Memory B cell (primary cell): ENCODE measurements at regions not wholly inside any gene's neighbourhood (a gene's known extent, or its start where the extent isn't known, plus 50 kb on each side); places are given as distances from the start of the nearest gene placed in this dataset.

Experiments used
- ATAC-seq: fragments of 150-1000 bp; cut with Tn5 transposase; 2 replicates; pipeline ENCODE4 v1.10.0; 2021; ENCODE audit warnings: low read depth, mild to moderate bottlenecking, moderate library complexity
- DNase-seq, 2 donors: peaks; one replicate each; pipeline ENCODE4 v3.0.0; 2022; ENCODE audit warnings: low spot score in 2 of 2
- H3K27ac Mint-ChIP-seq: one replicate; pipeline ENCODE4 v1.8.0; 2022; ENCODE audit warnings: mild to moderate bottlenecking, moderate library complexity, mixed read lengths
- H3K27me3 Mint-ChIP-seq: one replicate; pipeline ENCODE4 v1.8.0; 2022; ENCODE audit warnings: mixed read lengths
- H3K36me3 Mint-ChIP-seq: one replicate; pipeline ENCODE4 v1.8.0; 2022; ENCODE audit warnings: mild to moderate bottlenecking, mixed read lengths
- H3K4me1 Mint-ChIP-seq: one replicate; pipeline ENCODE4 v1.8.0; 2022; ENCODE audit warnings: mixed read lengths
- H3K4me3 Mint-ChIP-seq: one replicate; pipeline ENCODE4 v1.8.0; 2022; ENCODE audit warnings: mild to moderate bottlenecking, moderate library complexity, mixed read lengths
- H3K9me3 Mint-ChIP-seq: one replicate; pipeline ENCODE4 v1.8.0; 2022; ENCODE audit warnings: mixed read lengths

DNA sequence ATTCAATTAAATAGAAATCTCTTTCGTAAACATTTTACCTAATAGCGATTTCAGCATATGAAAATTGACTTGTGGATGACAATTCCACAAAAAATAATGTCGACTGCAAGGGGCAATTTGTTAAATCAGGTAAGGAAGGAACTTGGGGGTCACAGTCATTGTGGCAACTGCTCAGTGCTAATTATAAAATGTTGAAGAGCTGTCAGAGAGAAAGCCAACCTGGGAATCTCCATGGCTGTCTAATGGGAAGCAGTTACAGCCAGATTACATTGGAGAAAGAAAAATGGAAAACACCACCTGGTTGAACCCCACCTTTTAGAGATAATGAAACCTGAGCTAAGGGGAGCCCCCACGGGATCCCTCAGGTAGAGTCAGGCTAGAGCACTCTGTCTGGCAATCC, 373.9 kb downstream of the FOXO1 start:
- DNase-seq, result no peak
- Mint-ChIP-seq H3K9me3 (peaks cover 4% of the 10 kb centered on the region), H3K27ac (no peak overlapping the region), H3K36me3 (peaks cover 4% of the 10 kb centered on the region), H3K4me1 (no peaks in the 10 kb centered on the region), H3K27me3 (no peaks in the 10 kb centered on the region), H3K4me3 (no peak overlapping the region)
- ATAC-seq, result no peak

DNA sequence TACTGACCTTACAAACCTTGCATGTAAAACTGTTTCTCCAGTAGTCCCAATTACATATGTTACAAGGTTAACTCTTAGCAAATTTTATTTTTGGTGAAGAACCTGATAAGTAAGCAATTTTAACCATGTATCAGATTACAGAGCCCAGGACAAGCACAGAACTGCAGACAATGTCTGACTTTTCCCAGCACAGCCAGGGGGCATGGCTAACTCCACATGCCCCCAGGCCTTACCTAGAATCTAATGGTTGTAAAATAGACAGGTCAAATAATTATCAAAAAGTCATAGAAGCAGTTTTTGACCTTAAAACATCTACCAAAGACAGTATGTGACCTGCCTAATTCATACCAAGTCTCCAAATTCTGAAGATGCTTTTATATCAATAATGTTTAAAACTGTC, 364.1 kb downstream of the FOXO1 start:
- DNase-seq (no peak), ATAC-seq (no peak)
- H3K27me3 Mint-ChIP-seq, result no peaks in the 10 kb centered on the region
- peaks cover 21% of the 10 kb centered on the region for H3K9me3 Mint-ChIP-seq
- no peak overlapping the region for H3K4me3 Mint-ChIP-seq
- H3K4me1 Mint-ChIP-seq, result no peaks in the 10 kb centered on the region
- no peak overlapping the region for H3K27ac Mint-ChIP-seq
- H3K36me3 Mint-ChIP-seq, result peaks cover 17% of the 10 kb centered on the region

DNA sequence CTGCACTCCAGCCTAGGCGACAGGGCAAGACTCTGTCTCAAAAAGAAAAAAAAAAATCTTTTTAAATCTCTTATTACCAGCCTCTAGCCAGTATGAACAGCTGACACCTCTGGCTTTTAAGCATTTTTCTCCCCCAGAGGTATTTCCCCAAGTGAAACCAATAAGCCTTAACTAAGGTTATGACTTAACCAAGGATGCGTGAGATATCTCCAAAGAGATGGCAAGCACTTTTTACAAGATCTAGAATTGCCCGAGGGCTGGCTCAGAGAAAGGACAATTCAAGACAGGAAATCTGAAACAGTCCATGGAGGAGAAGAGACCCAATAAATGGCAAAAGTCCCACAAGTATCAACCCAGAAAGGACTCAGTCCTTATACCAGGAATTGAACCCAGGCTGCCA, 362.1 kb downstream of the FOXO1 start:
- no peak overlapping the region for H3K27ac Mint-ChIP-seq
- no peak overlapping the region for H3K4me3 Mint-ChIP-seq
- H3K36me3 Mint-ChIP-seq, result peaks cover 20% of the 10 kb centered on the region
- peaks cover 20% of the 10 kb centered on the region for H3K9me3 Mint-ChIP-seq
- H3K27me3 Mint-ChIP-seq, result peaks cover 1% of the 10 kb centered on the region
- DNase-seq, result no peak
- ATAC-seq, result no peak
- H3K4me1 Mint-ChIP-seq, result peaks cover 2% of the 10 kb centered on the region

DNA sequence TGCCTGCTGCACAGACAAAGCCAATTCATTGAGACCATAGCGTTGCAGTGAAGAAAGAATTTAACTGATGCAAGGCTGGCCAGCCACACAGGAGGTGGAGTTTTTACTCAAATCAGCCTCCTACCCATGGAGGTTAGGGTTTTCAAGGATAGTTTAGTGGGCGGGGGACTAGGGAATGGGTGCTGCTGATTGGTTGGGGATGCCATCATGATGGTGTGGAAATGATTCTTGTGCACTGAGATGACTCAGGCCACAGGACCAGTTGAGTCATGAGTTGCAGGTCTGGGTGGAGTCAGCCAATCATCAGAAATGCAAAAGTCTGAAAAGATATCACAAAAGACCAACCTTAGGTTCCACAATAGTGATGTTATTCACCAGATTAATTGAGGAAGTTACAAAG, 359.6 kb downstream of the FOXO1 start:
- Mint-ChIP-seq H3K4me3 (no peak overlapping the region), H3K9me3 (peaks cover 10% of the 10 kb centered on the region), H3K27me3 (peaks cover 1% of the 10 kb centered on the region), H3K36me3 (peaks cover 18% of the 10 kb centered on the region), H3K4me1 (peaks cover 2% of the 10 kb centered on the region), H3K27ac (no peak overlapping the region)
- ATAC-seq (no peak), DNase-seq (no peak)

DNA sequence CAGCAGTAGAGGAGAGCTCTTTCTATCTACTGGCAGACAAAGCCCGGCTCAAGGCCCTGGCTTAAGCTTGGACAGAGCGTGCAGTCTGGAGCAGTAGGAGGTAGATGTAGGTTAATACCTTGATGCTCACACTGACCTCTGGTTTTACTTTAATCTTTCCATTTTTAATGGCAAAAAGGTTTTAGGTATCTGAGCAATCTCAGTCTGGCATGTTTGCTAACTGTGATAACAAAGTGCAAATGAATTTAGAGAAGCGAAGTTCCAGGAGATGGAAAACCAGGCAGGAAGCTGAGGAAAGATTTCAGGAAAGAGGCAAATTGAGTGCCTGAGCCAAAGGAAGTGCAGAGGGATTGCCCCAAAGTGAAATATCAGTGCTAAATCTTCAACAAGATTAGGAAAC, 356.6 kb downstream of the FOXO1 start:
- H3K36me3 Mint-ChIP-seq, result peaks cover 12% of the 10 kb centered on the region
- peaks cover 1% of the 10 kb centered on the region for H3K27me3 Mint-ChIP-seq
- peaks cover 7% of the 10 kb centered on the region for H3K9me3 Mint-ChIP-seq
- no peak overlapping the region for H3K4me3 Mint-ChIP-seq
- ATAC-seq, result no peak
- DNase-seq, result no peak
- no peak overlapping the region for H3K27ac Mint-ChIP-seq
- H3K4me1 Mint-ChIP-seq, result peaks cover 2% of the 10 kb centered on the region

DNA sequence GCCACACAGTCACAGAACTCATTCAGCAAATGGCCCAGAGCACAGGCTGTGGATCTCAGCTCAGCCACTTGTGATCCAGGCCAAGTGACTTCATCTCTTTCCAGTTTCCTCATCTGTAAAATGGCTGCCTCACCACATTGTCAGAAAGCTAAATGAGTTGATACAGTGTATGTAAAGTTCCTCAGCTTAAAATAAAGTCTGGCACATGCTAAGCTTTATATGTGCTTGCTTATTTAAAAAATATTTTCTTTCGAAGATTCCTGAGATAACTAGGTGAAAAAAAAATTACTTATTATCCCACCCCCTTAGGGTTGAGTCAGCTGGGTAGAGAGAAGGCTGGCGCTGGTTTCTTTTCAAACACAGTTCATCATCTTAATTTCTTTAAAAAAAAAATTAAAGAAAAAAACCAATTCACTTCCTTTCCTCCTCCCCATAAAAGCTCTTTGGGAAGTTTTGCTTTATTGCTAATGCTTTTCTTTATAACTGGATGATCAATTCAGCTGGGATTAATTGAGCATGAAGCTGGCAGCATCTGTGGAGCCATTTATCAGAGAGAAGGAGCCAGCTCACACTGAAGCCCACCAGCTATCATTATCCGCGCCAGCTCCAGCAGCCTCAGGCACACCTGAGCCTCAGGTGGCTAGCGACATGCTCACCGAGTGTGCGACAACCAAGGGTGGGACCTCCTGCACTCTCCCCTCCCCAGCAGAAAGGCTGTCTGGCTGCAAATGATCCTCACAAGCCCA, 354.9 kb downstream of the FOXO1 start:
- no peak for DNase-seq
- Mint-ChIP-seq H3K9me3 (peaks cover under 1% of the 10 kb centered on the region), H3K27me3 (peaks cover 1% of the 10 kb centered on the region), H3K4me3 (no peak overlapping the region), H3K36me3 (peaks cover 4% of the 10 kb centered on the region), H3K27ac (no peak overlapping the region), H3K4me1 (peaks cover 2% of the 10 kb centered on the region)
- no peak for ATAC-seq

DNA sequence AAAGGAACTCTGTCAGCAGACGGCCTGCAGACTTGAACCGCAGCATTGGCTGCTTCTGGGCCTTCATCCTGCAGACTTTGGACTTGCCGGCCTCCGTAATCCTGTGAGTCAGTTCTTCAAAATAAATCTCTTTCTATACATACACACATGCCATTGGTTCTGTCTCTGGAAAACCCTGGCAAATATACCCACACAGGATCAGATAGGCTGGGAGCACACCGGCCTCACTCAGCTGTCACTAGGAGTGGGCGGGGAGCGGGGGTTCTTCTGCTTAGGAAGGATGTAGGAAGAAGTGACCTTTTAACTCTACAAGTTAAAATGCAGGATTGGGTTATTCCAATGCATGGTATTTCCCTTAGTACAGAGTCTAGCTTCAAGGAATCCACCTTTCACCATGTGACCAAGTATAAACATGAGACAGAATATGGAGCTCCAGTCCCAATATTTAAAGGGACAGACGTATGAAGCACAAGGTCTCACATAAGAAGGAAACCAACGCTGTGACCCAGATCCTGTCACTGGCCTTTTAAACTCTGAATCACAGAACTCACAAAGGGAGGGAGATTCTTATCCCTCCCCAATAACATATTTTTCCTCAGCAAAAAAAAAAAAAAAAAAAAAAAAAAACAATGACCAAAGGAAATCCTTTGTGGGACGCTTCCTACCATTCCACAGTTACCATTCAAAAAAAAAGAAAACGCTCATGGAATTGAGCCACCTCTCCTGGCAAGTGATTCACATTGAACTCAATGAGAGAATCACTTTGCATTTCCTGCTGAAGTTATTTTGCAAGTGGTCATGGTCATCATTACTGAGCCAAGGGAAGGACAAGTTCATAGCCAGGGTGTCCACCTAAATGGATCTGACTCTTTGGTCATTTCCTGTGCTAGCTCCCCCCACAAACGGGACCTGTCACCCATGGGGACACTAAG, 352.9 kb downstream of the FOXO1 start:
- Mint-ChIP-seq H3K4me3 (no peak overlapping the region), H3K27ac (no peak overlapping the region), H3K27me3 (peaks cover 4% of the 10 kb centered on the region), H3K36me3 (peaks cover 2% of the 10 kb centered on the region), H3K9me3 (no peaks in the 10 kb centered on the region), H3K4me1 (peaks cover 11% of the 10 kb centered on the region)
- ATAC-seq, result no peak
- no peak for DNase-seq

DNA sequence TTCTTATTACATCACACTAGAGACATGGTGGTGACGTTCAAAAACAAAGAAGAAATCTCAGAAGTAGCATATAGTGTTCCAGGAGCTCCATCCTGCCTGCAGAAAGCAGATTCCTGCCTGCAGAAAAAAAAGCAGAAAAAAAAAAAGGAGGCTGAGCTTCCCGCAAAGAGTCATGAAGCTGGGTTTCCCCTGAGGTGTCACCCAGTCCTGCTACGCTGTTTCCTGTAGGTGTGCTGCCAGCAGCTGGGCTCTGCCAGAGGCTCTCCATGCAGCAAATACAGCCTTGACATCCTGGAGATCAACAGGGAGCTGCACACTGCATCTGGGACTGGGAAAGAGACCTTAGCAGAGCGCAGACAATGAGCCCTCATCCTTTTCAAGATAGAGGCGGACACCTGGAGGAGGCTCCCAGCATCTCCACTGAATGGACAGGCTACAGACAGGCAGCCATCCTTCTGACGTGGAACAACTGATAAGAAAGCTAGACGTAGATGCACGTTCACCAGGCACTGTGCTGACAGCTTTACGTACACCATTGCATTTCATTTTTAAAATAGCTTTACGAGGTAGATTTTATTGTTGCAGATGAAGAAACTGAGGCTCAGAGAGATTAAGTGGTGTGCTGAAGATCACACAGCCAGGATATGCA, 350.9 kb downstream of the FOXO1 start:
- Mint-ChIP-seq H3K4me1 (peaks cover 22% of the 10 kb centered on the region), H3K9me3 (no peaks in the 10 kb centered on the region), H3K36me3 (peaks cover 2% of the 10 kb centered on the region), H3K27ac (peak overlapping the region; percentile 15), H3K4me3 (no peak overlapping the region), H3K27me3 (peaks cover 4% of the 10 kb centered on the region)
- ATAC-seq (no peak), DNase-seq (no peak)

DNA sequence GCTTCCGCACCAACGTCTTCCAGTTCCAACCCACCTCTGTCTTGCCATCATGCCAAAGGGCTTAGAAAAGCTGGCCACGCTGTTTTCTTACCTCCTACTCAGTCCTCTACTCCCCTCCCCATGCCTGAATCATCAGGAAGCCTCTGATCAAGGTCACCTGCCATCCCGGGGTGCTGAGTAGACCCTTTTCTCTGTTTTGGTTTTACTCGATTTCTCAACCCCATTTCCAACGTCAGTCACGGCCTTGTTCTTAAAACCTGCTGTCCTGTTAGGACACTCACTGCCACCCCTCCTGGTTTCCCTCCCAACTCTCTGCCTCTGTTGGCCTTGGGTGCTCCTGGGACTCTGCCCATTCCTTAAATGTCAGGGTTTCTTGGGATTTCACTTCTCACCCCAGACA, 350.1 kb downstream of the FOXO1 start:
- Mint-ChIP-seq H3K9me3 (no peaks in the 10 kb centered on the region), H3K4me1 (peaks cover 22% of the 10 kb centered on the region), H3K27ac (no peak overlapping the region), H3K36me3 (peaks cover 2% of the 10 kb centered on the region), H3K27me3 (peaks cover 4% of the 10 kb centered on the region), H3K4me3 (no peak overlapping the region)
- DNase-seq (no peak), ATAC-seq (no peak)

DNA sequence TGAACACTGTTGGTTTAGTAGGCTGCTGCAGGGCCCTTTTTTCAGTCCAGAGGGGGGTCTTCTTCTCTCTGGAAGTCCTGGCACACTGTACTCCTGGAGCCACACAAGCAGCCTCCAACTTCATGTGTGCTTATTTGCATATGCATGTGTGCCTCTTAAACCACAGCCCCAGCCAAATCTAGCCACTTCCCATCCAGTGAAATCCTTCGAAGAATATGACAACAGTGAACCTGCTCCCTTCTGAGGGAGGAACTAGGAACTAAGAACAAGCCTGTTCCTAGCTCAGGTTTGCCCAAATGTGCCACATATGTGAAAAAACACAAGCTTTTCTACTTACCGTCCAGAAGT, 348.5 kb downstream of the FOXO1 start:
- H3K36me3 Mint-ChIP-seq, result peaks cover 3% of the 10 kb centered on the region
- ATAC-seq, result peak; percentile 72
- H3K4me1 Mint-ChIP-seq, result peaks cover 22% of the 10 kb centered on the region
- no peak for DNase-seq
- H3K27ac Mint-ChIP-seq, result no peak overlapping the region
- no peaks in the 10 kb centered on the region for H3K9me3 Mint-ChIP-seq
- peaks cover 4% of the 10 kb centered on the region for H3K27me3 Mint-ChIP-seq
- H3K4me3 Mint-ChIP-seq, result no peak overlapping the region

DNA sequence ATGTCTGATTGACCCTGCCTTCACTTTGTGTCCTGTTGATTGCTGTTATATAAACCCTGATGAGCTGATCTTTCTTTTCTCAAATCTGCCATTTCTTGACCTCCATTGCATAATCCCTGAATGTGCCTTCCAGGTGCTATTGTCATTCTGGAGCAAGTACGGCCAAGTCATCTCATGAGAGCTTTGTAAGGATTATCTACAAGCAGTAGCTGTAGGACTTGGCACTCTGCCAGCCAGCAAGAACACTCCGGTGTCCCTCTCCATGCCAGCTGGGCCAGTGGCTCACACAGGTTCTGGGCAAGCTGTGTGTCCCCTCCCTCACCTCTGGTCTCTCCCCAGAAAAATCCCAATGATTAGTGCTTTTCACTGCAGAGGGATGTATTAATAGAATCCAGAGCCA, 348.1 kb downstream of the FOXO1 start:
- no peak overlapping the region for H3K4me3 Mint-ChIP-seq

DNA sequence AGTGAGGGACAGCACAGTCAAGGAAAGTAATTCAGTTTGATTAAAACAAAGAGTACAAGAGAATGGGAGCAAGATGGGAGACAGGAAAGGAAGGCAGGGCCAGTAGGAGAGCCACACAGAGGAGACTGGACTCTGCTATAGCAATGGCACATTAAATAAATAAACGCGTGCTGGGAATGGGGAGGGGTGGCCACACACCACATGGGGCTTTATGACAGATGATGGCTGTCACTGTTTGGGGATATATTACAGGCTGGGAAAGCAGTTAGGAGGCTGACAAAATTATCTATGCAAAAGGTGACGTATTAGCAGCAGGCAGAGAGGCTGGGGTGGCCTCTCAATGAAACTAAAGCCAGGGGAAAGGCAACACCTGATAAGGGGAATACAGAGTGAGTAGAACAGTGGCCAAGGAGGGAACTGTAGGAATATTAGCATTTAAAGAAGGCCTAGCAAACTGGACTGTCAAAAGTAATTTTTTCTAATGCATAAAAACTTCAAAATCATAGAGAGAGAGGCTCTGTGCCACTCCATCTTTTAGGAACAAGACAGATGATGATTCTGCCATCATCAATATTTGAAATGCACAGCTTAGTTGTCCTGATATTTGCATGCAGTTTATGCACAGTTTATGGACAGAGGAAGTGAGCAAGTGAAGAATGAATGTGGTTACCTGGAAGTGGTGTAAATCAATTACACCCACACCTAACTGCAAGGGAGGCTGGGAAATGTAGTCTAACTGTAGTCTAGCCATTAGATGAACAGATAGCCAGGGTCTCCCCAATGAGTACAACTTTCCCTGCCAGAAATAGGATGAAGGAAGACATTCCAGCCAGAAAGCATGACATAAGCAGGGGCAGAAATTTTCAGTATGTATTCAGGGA, 346.5 kb downstream of the FOXO1 start:
- DNase-seq (no peak), ATAC-seq (peak; percentile 47)
- Mint-ChIP-seq H3K27me3 (peaks cover 4% of the 10 kb centered on the region), H3K4me1 (peaks cover 22% of the 10 kb centered on the region), H3K27ac (peak overlapping the region; percentile 54), H3K36me3 (peaks cover 7% of the 10 kb centered on the region), H3K9me3 (peaks cover 5% of the 10 kb centered on the region), H3K4me3 (no peak overlapping the region)

More for the DNA sequence above, 348.1 kb downstream of the FOXO1 start:
- H3K9me3 Mint-ChIP-seq, result peaks cover 2% of the 10 kb centered on the region
- peaks cover 5% of the 10 kb centered on the region for H3K36me3 Mint-ChIP-seq
- H3K27me3 Mint-ChIP-seq, result peaks cover 4% of the 10 kb centered on the region
- ATAC-seq (no peak), DNase-seq (no peak)
- peaks cover 22% of the 10 kb centered on the region for H3K4me1 Mint-ChIP-seq
- no peak overlapping the region for H3K27ac Mint-ChIP-seq

DNA sequence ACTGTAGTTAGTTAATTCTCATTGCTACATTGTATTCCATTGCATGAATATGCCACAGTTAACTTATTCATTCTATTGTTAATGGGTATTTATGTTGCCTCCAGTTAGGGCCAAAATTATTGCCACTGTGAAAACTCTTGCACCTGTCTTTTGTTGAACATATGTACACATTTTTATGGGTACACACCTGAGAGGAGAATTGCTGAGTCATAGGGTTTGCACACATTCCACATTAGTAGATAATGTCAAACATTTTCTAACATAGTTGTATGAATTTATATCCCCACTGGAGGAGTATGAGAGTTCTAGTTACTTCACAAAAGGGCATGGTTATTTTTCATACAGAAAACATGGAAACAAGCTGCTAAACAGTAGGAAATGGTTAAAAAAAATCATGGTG, 338.4 kb downstream of the FOXO1 start:
- Mint-ChIP-seq H3K4me1 (peaks cover 8% of the 10 kb centered on the region), H3K9me3 (peaks cover 8% of the 10 kb centered on the region), H3K27me3 (no peaks in the 10 kb centered on the region), H3K36me3 (peaks cover 4% of the 10 kb centered on the region), H3K27ac (no peak overlapping the region), H3K4me3 (no peak overlapping the region)
- DNase-seq, result no peak
- ATAC-seq, result no peak
